ENCODE measurements at regions not wholly inside any gene's neighbourhood (a gene's known extent, or its start where the extent isn't known, plus 50 kb on each side); places are given as distances from the start of the nearest gene placed in this dataset.
A peak's percentile ranks its signal among the peaks of the same experiment; 100 is the strongest.

- Histone ChIP-seq H3K4me3 (replicated peaks in 1 of 4; ENCODE audit: control extremely low read depth in 1 of 4, insufficient read depth in 1 of 4, low read depth in 3 of 4, low read length in 4 of 4) (no peak overlapping the region), H3K9me3 (ENCODE audit: control insufficient read depth, insufficient read depth, low read depth, low read length) (no peaks in the 10 kb centered on the region), H3K27me3 (ENCODE audit: control insufficient read depth, insufficient read depth, low read length) (no peaks in the 10 kb centered on the region), H3K4me2 (ENCODE audit: extremely low read depth, insufficient read depth, low read length) (no peak overlapping the region), H2AFZ (ENCODE audit: low read length) (no peak overlapping the region), H3K36me3 (ENCODE audit: control insufficient read depth, insufficient read depth, low read length) (no peaks in the 10 kb centered on the region), H3K27ac (ENCODE audit: insufficient read depth, low read length) (no peak overlapping the region), H3K4me1 (ENCODE audit: control insufficient read depth, extremely low read depth, insufficient read depth, low read length) (peaks cover 8% of the 10 kb centered on the region), H4K20me1 (ENCODE audit: control insufficient read depth, extremely low read depth, insufficient read depth, low read length) (no peaks in the 10 kb centered on the region), H3K79me2 (ENCODE audit: control insufficient read depth, insufficient read depth, low read length) (no peaks in the 10 kb centered on the region), H3K9ac (ENCODE audit: insufficient read depth, low read length) (no peak overlapping the region)
- DNase-seq (ENCODE audit: low read depth in 2 of 2): peak; percentile 94 to 100
- no peak for TF ChIP-seq EZH2 (IDR thresholded peaks at IDR 0.05; ENCODE audit: low read length, missing control alignments)
- TF ChIP-seq, protein P1, sequence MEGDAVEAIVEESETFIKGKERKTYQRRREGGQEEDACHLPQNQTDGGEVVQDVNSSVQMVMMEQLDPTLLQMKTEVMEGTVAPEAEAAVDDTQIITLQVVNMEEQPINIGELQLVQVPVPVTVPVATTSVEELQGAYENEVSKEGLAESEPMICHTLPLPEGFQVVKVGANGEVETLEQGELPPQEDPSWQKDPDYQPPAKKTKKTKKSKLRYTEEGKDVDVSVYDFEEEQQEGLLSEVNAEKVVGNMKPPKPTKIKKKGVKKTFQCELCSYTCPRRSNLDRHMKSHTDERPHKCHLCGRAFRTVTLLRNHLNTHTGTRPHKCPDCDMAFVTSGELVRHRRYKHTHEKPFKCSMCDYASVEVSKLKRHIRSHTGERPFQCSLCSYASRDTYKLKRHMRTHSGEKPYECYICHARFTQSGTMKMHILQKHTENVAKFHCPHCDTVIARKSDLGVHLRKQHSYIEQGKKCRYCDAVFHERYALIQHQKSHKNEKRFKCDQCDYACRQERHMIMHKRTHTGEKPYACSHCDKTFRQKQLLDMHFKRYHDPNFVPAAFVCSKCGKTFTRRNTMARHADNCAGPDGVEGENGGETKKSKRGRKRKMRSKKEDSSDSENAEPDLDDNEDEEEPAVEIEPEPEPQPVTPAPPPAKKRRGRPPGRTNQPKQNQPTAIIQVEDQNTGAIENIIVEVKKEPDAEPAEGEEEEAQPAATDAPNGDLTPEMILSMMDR (conservative IDR thresholded peaks at IDR 0.05 in 1 of 2, IDR thresholded peaks at IDR 0.05 in 1 of 2; ENCODE audit: low read depth in 1 of 2, low read length in 2 of 2): no peak
These were observed 189.3 kb downstream of the ANAPC1 start for GRCh38 chr2:111694700-111695101.

- Histone ChIP-seq H3K9ac (ENCODE audit: insufficient read depth, low read length) (no peak overlapping the region), H3K27me3 (ENCODE audit: control insufficient read depth, insufficient read depth, low read length) (no peaks in the 10 kb centered on the region), H4K20me1 (ENCODE audit: control insufficient read depth, extremely low read depth, insufficient read depth, low read length) (no peaks in the 10 kb centered on the region), H3K36me3 (ENCODE audit: control insufficient read depth, insufficient read depth, low read length) (no peaks in the 10 kb centered on the region), H3K4me2 (ENCODE audit: extremely low read depth, insufficient read depth, low read length) (no peak overlapping the region), H3K4me1 (ENCODE audit: control insufficient read depth, extremely low read depth, insufficient read depth, low read length) (peaks cover 8% of the 10 kb centered on the region), H2AFZ (ENCODE audit: low read length) (no peak overlapping the region), H3K9me3 (ENCODE audit: control insufficient read depth, insufficient read depth, low read depth, low read length) (no peaks in the 10 kb centered on the region), H3K27ac (ENCODE audit: insufficient read depth, low read length) (no peak overlapping the region), H3K4me3 (replicated peaks in 1 of 4; ENCODE audit: control extremely low read depth in 1 of 4, insufficient read depth in 1 of 4, low read depth in 3 of 4, low read length in 4 of 4) (no peak overlapping the region), H3K79me2 (ENCODE audit: control insufficient read depth, insufficient read depth, low read length) (no peaks in the 10 kb centered on the region)
- DNase-seq (ENCODE audit: low read depth in 2 of 2): no peak
- no peak for TF ChIP-seq EZH2 (IDR thresholded peaks at IDR 0.05; ENCODE audit: low read length, missing control alignments)
- TF ChIP-seq, protein P1 (conservative IDR thresholded peaks at IDR 0.05 in 1 of 2, IDR thresholded peaks at IDR 0.05 in 1 of 2; ENCODE audit: low read depth in 1 of 2, low read length in 2 of 2): no peak
These were observed 188.5 kb downstream of the ANAPC1 start for GRCh38 chr2:111695441-111696007.

DNA sequence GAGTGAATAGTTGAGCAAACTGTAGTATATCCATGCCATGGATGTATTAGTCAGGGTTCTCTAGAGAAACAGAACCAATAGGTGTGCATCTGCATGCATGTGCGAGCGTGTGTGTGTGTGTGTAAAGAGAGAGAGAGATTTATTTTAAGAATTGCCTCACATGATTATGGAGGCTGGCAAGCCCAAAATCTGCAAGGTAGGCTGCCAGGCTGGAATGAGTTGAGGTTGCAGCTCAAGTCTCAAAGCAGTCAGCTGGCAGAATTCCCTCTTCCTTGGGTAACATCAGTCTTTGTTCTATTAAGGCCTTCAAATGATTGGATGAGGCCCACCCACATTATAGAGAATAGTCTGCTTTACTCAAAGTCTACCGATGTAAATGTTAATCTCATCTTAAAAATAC is 187.8 kb downstream of the ANAPC1 start:
- no peaks in the 10 kb centered on the region for H3K27me3 ChIP-seq (ENCODE audit: control insufficient read depth, insufficient read depth, low read length)
- H3K4me1 ChIP-seq (ENCODE audit: control insufficient read depth, extremely low read depth, insufficient read depth, low read length): peaks cover 8% of the 10 kb centered on the region
- no peaks in the 10 kb centered on the region for H3K36me3 ChIP-seq (ENCODE audit: control insufficient read depth, insufficient read depth, low read length)
- no peak for DNase-seq (ENCODE audit: low read depth in 2 of 2)
- no peaks in the 10 kb centered on the region for H4K20me1 ChIP-seq (ENCODE audit: control insufficient read depth, extremely low read depth, insufficient read depth, low read length)
- H3K27ac ChIP-seq (ENCODE audit: insufficient read depth, low read length): no peak overlapping the region
- H2AFZ ChIP-seq (ENCODE audit: low read length): no peak overlapping the region
- H3K9ac ChIP-seq (ENCODE audit: insufficient read depth, low read length): no peak overlapping the region
- no peaks in the 10 kb centered on the region for H3K79me2 ChIP-seq (ENCODE audit: control insufficient read depth, insufficient read depth, low read length)
- no peak overlapping the region for H3K4me2 ChIP-seq (ENCODE audit: extremely low read depth, insufficient read depth, low read length)
- no peak overlapping the region for H3K4me3 ChIP-seq (replicated peaks in 1 of 4; ENCODE audit: control extremely low read depth in 1 of 4, insufficient read depth in 1 of 4, low read depth in 3 of 4, low read length in 4 of 4)
- no peak for TF ChIP-seq EZH2 (IDR thresholded peaks at IDR 0.05; ENCODE audit: low read length, missing control alignments)
- TF ChIP-seq, protein P1 (conservative IDR thresholded peaks at IDR 0.05 in 1 of 2, IDR thresholded peaks at IDR 0.05 in 1 of 2; ENCODE audit: low read depth in 1 of 2, low read length in 2 of 2): no peak
- H3K9me3 ChIP-seq (ENCODE audit: control insufficient read depth, insufficient read depth, low read depth, low read length): no peaks in the 10 kb centered on the region
